Left ventricle myocardium inferior (tissue), 1 donor: ENCODE measurements at regions not wholly inside any gene's neighbourhood (a gene's known extent, or its start where the extent isn't known, plus 50 kb on each side); places are given as distances from the start of the nearest gene placed in this dataset.
"Not testable (repeated sequence)": the region's sequence is repeated elsewhere in the genome, so short reads cannot be mapped to it uniquely, and the experiment has no call there.

Source experiments
- DNase-seq: peaks from one replicate; pipeline ENCODE4 v3.0.0-alpha.2; 2020
- H3K27ac ChIP-seq: fragments of 200-600 bp; replicated peaks from 2 replicates; pipeline ENCODE4 v1.8.0; 2021
- H3K27me3 ChIP-seq: fragments of 200-600 bp; 2 replicates; pipeline ENCODE4 v1.8.0; 2021; ENCODE audit warnings: low read depth
- H3K36me3 ChIP-seq: fragments of 200-600 bp; 2 replicates; pipeline ENCODE4 v1.8.0; 2021
- H3K4me1 ChIP-seq: fragments of 200-600 bp; 2 replicates; pipeline ENCODE4 v1.8.0; 2021
- H3K4me3 ChIP-seq: fragments of 200-600 bp; 2 replicates; pipeline ENCODE4 v1.8.0; 2021; ENCODE audit warnings: mild to moderate bottlenecking, moderate library complexity
- H3K9me3 ChIP-seq: fragments of 200-600 bp; replicated peaks from 2 replicates; pipeline ENCODE4 v1.8.0; 2021
- intact Hi-C: fragments of 100-400 bp; cut with micrococcal nuclease; formaldehyde crosslinking; loops from one replicate; pipeline ENCODE4 v1.11.0; 2022
- TF ChIP-seq, protein P1 (sequence below): fragments of 200-600 bp; IDR thresholded peaks from 2 replicates; pipeline ENCODE4 v1.8.0; 2021; ENCODE audit warnings: antibody characterized with exemption, mild to moderate bottlenecking, borderline replicate concordance
- donor health status: DM: no; HTN: yes; CAD: no; lungs with severe emphysema.

DNA sequence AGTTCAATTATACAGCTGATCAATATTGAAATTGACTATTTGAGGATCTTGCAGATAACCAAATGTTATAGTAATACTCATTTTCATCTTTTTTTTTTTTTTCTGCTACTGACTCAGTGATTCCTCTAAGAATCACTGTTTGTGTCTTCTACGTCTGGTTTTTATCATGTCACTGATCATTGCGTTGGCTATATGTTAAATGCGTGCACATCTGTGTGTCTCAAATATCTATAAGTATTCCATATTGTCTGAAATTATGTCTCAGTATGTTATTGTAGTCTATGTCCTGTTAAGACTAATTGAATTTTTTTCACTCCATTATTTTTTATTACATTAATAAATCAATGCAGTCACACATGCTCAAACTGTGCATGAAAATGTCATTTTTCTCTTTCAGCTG, 200.5 kb downstream of the PCDH20 start:
- DNase-seq, result no peak
- Histone ChIP-seq H3K9me3 (peaks cover 9% of the 10 kb centered on the region), H3K27ac (no peak overlapping the region), H3K36me3 (no peaks in the 10 kb centered on the region), H3K4me3 (no peak overlapping the region), H3K27me3 (no peaks in the 10 kb centered on the region), H3K4me1 (no peaks in the 10 kb centered on the region)
- TF ChIP-seq, protein P1, sequence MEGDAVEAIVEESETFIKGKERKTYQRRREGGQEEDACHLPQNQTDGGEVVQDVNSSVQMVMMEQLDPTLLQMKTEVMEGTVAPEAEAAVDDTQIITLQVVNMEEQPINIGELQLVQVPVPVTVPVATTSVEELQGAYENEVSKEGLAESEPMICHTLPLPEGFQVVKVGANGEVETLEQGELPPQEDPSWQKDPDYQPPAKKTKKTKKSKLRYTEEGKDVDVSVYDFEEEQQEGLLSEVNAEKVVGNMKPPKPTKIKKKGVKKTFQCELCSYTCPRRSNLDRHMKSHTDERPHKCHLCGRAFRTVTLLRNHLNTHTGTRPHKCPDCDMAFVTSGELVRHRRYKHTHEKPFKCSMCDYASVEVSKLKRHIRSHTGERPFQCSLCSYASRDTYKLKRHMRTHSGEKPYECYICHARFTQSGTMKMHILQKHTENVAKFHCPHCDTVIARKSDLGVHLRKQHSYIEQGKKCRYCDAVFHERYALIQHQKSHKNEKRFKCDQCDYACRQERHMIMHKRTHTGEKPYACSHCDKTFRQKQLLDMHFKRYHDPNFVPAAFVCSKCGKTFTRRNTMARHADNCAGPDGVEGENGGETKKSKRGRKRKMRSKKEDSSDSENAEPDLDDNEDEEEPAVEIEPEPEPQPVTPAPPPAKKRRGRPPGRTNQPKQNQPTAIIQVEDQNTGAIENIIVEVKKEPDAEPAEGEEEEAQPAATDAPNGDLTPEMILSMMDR, result no peak
- intact Hi-C loops, result no loop called here

DNA sequence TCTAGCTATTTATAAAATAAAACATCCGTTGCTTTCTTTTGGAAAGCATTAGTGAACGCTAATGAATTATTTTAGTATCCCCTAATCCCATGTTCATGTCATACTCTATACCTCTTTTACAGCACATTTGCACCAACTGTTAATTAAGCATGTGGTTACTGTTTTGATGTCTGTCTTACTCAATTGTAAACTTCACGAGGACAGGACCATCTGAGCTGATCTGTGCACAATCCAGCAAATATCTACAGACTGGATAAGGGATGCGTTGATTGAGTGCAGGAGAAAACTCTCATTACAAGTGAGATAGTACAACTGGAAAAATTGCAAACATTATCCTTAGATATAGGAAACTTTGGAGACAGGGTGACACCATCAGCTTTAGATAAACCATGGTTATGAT, 201.1 kb downstream of the PCDH20 start:
- intact Hi-C loops, result no loop called here
- Histone ChIP-seq H3K9me3 (peaks cover 9% of the 10 kb centered on the region), H3K36me3 (no peaks in the 10 kb centered on the region), H3K4me3 (no peak overlapping the region), H3K4me1 (no peaks in the 10 kb centered on the region), H3K27ac (no peak overlapping the region), H3K27me3 (no peaks in the 10 kb centered on the region)
- no peak for DNase-seq
- TF ChIP-seq, protein P1, result no peak

DNA sequence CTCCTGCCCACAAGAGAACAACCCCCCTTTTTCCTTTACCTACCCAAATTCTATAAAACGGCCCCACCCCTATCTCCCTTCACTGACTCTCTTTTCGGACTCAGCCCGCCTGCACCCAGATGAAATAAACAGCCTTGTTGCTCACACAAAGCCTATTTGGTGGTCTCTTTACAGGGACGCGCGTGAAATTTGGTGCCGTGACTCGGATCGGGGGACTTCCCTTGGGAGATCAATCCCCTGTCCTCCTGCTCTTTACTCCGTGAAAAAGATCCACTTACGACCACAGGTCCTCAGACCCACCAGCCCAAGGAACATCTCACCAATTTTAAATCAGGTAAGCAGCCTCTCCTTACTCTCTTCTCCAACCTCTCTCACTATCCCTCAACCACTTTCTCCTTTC, 209.8 kb downstream of the PCDH20 start:
- DNase-seq, intact Hi-C loops, H3K27me3 ChIP-seq, H3K9me3 ChIP-seq, H3K4me1 ChIP-seq, H3K27ac ChIP-seq, H3K36me3 ChIP-seq, H3K4me3 ChIP-seq: not testable (repeated sequence)

DNA sequence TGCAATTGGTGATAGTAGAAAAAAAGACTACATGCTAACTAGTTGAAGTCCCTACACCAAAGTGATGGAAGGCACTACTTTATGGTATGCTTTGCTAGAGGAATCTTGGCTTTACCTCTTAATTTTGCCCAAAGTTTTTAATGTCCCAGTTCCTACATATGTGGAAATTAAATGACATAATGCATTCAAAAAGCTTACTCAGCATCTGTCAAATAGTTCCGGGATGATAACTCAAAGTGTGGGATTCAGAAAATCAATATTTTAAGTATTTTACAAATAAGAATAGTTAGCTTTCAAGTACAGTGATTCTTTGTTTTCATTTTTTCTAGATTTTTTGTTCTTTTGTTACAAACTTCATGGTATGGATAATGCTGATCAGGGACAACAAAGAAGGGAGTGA, 211.6 kb downstream of the PCDH20 start:
- H3K4me3 ChIP-seq, result no peak overlapping the region
- no peak for DNase-seq
- no peaks in the 10 kb centered on the region for H3K4me1 ChIP-seq
- intact Hi-C loops, result no loop called here
- H3K27me3 ChIP-seq, result no peaks in the 10 kb centered on the region
- TF ChIP-seq, protein P1, result no peak
- no peak overlapping the region for H3K27ac ChIP-seq
- no peaks in the 10 kb centered on the region for H3K36me3 ChIP-seq
- H3K9me3 ChIP-seq, result no peaks in the 10 kb centered on the region

DNA sequence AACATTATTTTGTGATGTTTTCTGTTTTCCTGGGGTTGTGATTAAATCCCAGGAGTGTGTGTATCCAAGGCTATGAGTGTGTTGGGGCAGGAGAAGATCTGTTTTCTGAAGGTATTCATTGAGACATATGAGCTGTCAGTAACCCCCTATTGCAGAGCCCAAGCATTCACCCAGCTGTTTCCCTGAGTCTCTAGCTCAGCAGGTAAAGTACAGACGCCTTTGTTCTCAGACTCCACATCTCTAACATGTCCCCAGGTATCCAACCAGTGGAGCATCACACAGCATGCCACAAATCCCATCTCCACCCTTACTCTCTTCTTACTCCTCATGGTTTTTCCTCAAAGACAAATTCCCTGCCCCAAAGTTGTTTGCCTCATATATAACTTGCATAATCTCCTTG, 213.6 kb downstream of the PCDH20 start:
- Histone ChIP-seq H3K27ac (no peak overlapping the region), H3K4me3 (no peak overlapping the region), H3K27me3 (no peaks in the 10 kb centered on the region), H3K9me3 (no peaks in the 10 kb centered on the region), H3K4me1 (no peaks in the 10 kb centered on the region), H3K36me3 (no peaks in the 10 kb centered on the region)
- no peak for DNase-seq
- intact Hi-C loops, result no loop called here
- TF ChIP-seq, protein P1, result no peak

DNA sequence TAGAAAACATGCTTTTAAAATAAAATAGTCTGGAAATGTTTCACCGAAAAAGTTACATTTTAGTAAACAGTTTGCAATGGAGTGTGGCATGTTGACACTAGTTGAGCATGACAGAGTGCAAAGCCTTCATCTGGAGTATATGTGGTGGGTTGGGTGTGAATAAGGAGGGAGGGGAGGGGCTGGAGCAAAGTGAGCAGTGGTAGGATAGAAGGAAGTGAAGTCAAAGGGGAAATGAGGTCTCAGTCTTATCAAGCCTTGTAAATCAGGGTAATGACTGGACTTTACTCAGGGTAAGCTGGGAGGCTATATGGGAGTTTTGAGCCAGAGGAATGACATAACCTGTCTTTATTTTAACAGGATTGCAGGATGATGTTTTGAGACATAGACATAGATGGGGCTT, 222.8 kb downstream of the PCDH20 start:
- no peaks in the 10 kb centered on the region for H3K9me3 ChIP-seq
- DNase-seq, result no peak
- no peak overlapping the region for H3K27ac ChIP-seq
- no peak overlapping the region for H3K4me3 ChIP-seq
- TF ChIP-seq, protein P1, result no peak
- intact Hi-C loops, result no loop called here
- H3K27me3 ChIP-seq, result no peaks in the 10 kb centered on the region
- H3K4me1 ChIP-seq, result no peaks in the 10 kb centered on the region
- H3K36me3 ChIP-seq, result no peaks in the 10 kb centered on the region
